ENCODE measurements at regions not wholly inside any gene's neighbourhood (a gene's known extent, or its start where the extent isn't known, plus 50 kb on each side); places are given as distances from the start of the nearest gene placed in this dataset.

GRCh38 chr5:5591567-5591966 is 169.1 kb downstream of the ICE1 start:
- TF ChIP-seq CTCF (optimal IDR thresholded peaks at IDR 0.05 in 1 of 3, IDR thresholded peaks at IDR 0.05 in 1 of 3, conservative IDR thresholded peaks at IDR 0.05 in 1 of 3; ENCODE audit: extremely low read depth in 1 of 3, insufficient read depth in 2 of 3, low read length in 3 of 3) = no peak
- TF ChIP-seq EZH2 (IDR thresholded peaks at IDR 0.05; ENCODE audit: low read length) = no peak
- no peaks in the 10 kb centered on the region for H3K36me3 ChIP-seq (ENCODE audit: control insufficient read depth in 2 of 2, extremely low read depth in 1 of 2, insufficient read depth in 2 of 2, low read length in 2 of 2)
- no peak overlapping the region for H3K9ac ChIP-seq (ENCODE audit: control insufficient read depth, extremely low read depth, insufficient read depth, low read length)
- no peaks in the 10 kb centered on the region for H3K27me3 ChIP-seq (ENCODE audit: control insufficient read depth, extremely low read depth, insufficient read depth, low read length)
- DNase-seq (ENCODE audit: low read depth, low spot score) (no peak), FAIRE-seq (no peak)
- no peaks in the 10 kb centered on the region for H3K79me2 ChIP-seq (ENCODE audit: control insufficient read depth, insufficient read depth, low read length)
- H3K4me1 ChIP-seq (ENCODE audit: control insufficient read depth, extremely low read depth, insufficient read depth, low read length) = no peaks in the 10 kb centered on the region
- no peaks in the 10 kb centered on the region for H3K9me1 ChIP-seq (ENCODE audit: control insufficient read depth, extremely low read depth, insufficient read depth, low read length)
- dilution Hi-C loops (cut with MboI; ENCODE audit: extremely low pct_ligation_motif_present, low sequenced_read_pairs) = no loop called here
- no peaks in the 10 kb centered on the region for H4K20me1 ChIP-seq (ENCODE audit: control insufficient read depth, extremely low read depth, insufficient read depth, low read length)
- no peak overlapping the region for H3K4me2 ChIP-seq (ENCODE audit: control insufficient read depth, extremely low read depth, insufficient read depth, low read depth, low read length)
- no peak overlapping the region for H3K27ac ChIP-seq (ENCODE audit: control insufficient read depth, insufficient read depth, low read length)
- H2AFZ ChIP-seq (ENCODE audit: control insufficient read depth, low read length) = no peak overlapping the region
- no peak overlapping the region for H3K4me3 ChIP-seq (ENCODE audit: control insufficient read depth in 2 of 3, extremely low read depth in 1 of 3, insufficient read depth in 2 of 3, low read depth in 1 of 3, low read length in 3 of 3)
- peaks cover 8% of the 10 kb centered on the region for H3K9me3 ChIP-seq (ENCODE audit: control insufficient read depth, low read depth, low read length)

- Histone ChIP-seq H3K9ac (ENCODE audit: control insufficient read depth, extremely low read depth, insufficient read depth, low read length) (no peak overlapping the region), H3K36me3 (ENCODE audit: control insufficient read depth in 2 of 2, extremely low read depth in 1 of 2, insufficient read depth in 2 of 2, low read length in 2 of 2) (no peaks in the 10 kb centered on the region), H4K20me1 (ENCODE audit: control insufficient read depth, extremely low read depth, insufficient read depth, low read length) (no peaks in the 10 kb centered on the region), H3K9me3 (ENCODE audit: control insufficient read depth, low read depth, low read length) (peaks cover 8% of the 10 kb centered on the region), H3K4me1 (ENCODE audit: control insufficient read depth, extremely low read depth, insufficient read depth, low read length) (no peaks in the 10 kb centered on the region), H3K9me1 (ENCODE audit: control insufficient read depth, extremely low read depth, insufficient read depth, low read length) (no peaks in the 10 kb centered on the region), H2AFZ (ENCODE audit: control insufficient read depth, low read length) (no peak overlapping the region), H3K27me3 (ENCODE audit: control insufficient read depth, extremely low read depth, insufficient read depth, low read length) (no peaks in the 10 kb centered on the region), H3K79me2 (ENCODE audit: control insufficient read depth, insufficient read depth, low read length) (no peaks in the 10 kb centered on the region), H3K4me2 (ENCODE audit: control insufficient read depth, extremely low read depth, insufficient read depth, low read depth, low read length) (no peak overlapping the region), H3K27ac (ENCODE audit: control insufficient read depth, insufficient read depth, low read length) (no peak overlapping the region), H3K4me3 (ENCODE audit: control insufficient read depth in 2 of 3, extremely low read depth in 1 of 3, insufficient read depth in 2 of 3, low read depth in 1 of 3, low read length in 3 of 3) (no peak overlapping the region)
- dilution Hi-C loops (cut with MboI; ENCODE audit: extremely low pct_ligation_motif_present, low sequenced_read_pairs) = no loop called here
- no peak for TF ChIP-seq EZH2 (IDR thresholded peaks at IDR 0.05; ENCODE audit: low read length)
- no peak for TF ChIP-seq CTCF (optimal IDR thresholded peaks at IDR 0.05 in 1 of 3, IDR thresholded peaks at IDR 0.05 in 1 of 3, conservative IDR thresholded peaks at IDR 0.05 in 1 of 3; ENCODE audit: extremely low read depth in 1 of 3, insufficient read depth in 2 of 3, low read length in 3 of 3)
- no peak for DNase-seq (ENCODE audit: low read depth, low spot score)
- FAIRE-seq = no peak
Observed at GRCh38 chr5:5589857-5590256, 167.4 kb downstream of the ICE1 start.

All from keratinocyte (primary cell).